ENCODE measurements at regions not wholly inside any gene's neighbourhood (a gene's known extent, or its start where the extent isn't known, plus 50 kb on each side); places are given as distances from the start of the nearest gene placed in this dataset.

- TF ChIP-seq CTCF (conservative IDR thresholded peaks at IDR 0.05; ENCODE audit: low read depth, low read length) (no peak), EZH2 (IDR thresholded peaks at IDR 0.05; ENCODE audit: low read length, unreplicated experiment) (no peak), EZH2phosphoT487 (IDR thresholded peaks at IDR 0.05; ENCODE audit: borderline replicate concordance, low read length) (no peak)
These were observed 477.9 kb downstream of the ATP23 start for GRCh38 chr12:58419196-58419760.
